AG09309 (cell line): ENCODE measurements at regions not wholly inside any gene's neighbourhood (a gene's known extent, or its start where the extent isn't known, plus 50 kb on each side); places are given as distances from the start of the nearest gene placed in this dataset.
"Not testable (repeated sequence)": the region's sequence is repeated elsewhere in the genome, so short reads cannot be mapped to it uniquely, and the experiment has no call there.

Experiments used
- DNase-seq: peaks from one replicate; pipeline ENCODE4 v3.0.0-alpha.2; 2010; ENCODE audit warnings: low read depth
- H3K4me3 ChIP-seq: 2 replicates; pipeline ENCODE4 v1.5.1; 2011; ENCODE audit warnings: mild to moderate bottlenecking, low read depth, low read length, moderate library complexity; ENCODE audit not compliant: control insufficient read depth
- CTCF ChIP-seq: IDR thresholded peaks from 2 replicates; pipeline ENCODE4 v1.5.1; 2011; ENCODE audit warnings: mild to moderate bottlenecking, low read depth, low read length, inconsistent platforms; ENCODE audit not compliant: insufficient read depth, control insufficient read depth; ENCODE audit errors: missing control alignments

DNA sequence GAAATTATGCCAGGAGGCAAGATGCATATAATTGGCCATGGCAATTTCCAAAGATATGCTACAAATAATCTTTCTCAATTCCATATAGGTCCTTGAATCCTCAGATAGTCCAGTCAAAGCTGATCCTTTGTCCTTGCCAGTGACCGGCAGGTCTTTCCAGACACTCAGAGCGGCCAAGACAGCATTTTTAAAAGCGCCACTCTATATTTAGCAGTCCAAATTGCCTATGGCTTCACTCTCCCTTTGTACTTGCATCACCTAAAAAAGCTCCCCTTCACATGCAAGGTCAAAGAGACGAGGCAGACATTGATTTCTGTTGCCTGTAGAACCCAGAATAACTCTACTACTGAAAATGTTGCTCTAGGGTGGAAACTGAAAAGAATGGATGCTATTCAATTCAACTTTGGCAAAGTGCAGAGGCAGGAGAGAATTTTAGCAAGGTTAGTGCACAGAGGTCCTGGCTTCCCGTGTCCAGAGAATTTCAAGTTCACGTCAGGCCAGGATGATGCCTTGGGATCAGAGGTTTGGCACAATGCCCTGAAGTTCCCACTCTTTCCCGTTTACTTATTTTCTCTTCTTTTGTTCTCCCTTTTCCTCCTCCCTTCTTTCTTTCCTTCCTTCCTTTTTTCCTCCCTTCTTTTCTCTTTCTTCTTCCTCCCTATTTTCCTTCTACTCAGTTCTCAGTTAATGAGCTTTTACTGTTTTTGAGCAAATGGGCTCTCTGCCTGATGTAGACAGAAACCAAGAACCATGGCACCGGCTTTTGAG, 108.5 kb downstream of the KCNK1 start:
- no peak overlapping the region for H3K4me3 ChIP-seq
- TF ChIP-seq CTCF: no peak
- no peak for DNase-seq

GRCh38 chr1:233723387-233723786, 109.5 kb downstream of the KCNK1 start:
- DNase-seq: no peak
- TF ChIP-seq CTCF: no peak
- H3K4me3 ChIP-seq: no peak overlapping the region

- DNase-seq, H3K4me3 ChIP-seq: not testable (repeated sequence)
These were observed 110.3 kb downstream of the KCNK1 start for GRCh38 chr1:233724131-233724631.

GRCh38 chr1:233725423-233725822, 111.5 kb downstream of the KCNK1 start:
- no peak for DNase-seq
- TF ChIP-seq CTCF: no peak
- H3K4me3 ChIP-seq: no peak overlapping the region

GRCh38 chr1:233728721-233729120, 114.8 kb downstream of the KCNK1 start:
- no peak for DNase-seq
- H3K4me3 ChIP-seq: no peak overlapping the region
- no peak for TF ChIP-seq CTCF

DNA sequence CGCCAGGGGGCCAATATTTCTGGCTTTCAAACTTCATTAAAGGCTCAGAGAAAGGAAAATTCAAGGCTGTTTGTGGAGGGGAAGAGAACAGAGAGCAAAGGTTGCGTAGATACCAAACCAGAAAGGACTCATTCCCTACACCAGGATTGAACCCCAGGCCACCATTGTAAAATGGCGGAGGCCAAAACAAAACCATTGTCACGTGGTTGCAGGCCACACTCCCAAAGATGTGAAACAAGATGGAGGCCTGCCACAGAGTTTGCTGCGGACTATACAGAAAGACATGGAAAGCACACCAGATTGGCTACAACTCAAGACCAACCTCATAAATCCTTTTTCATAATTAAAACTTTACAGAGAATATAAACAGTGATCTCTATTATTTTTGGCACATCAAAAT, 116.5 kb downstream of the KCNK1 start:
- no peak overlapping the region for H3K4me3 ChIP-seq
- no peak for TF ChIP-seq CTCF
- no peak for DNase-seq

DNA sequence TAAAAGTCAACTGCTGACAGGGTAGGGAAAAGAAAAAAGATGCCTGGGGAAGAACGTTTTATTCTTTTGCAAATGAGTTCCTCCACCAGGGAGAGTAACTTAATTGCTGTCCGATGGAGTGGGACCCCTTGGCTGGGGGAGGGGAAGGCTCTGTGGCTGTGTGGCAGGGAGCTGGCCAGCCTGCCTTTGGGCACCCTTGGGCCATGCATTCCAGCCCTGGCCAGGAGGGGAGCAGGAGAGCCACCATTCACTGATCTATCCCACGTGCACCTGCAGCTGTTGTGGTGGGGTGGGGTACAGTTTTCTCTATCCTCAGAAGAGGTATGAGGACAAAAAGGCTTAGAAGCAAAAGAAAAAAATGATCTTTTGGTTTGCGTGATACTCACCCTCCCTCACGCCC, 116.9 kb downstream of the KCNK1 start:
- no peak for TF ChIP-seq CTCF
- no peak for DNase-seq
- no peak overlapping the region for H3K4me3 ChIP-seq
